ENCODE measurements at regions not wholly inside any gene's neighbourhood (a gene's known extent, or its start where the extent isn't known, plus 50 kb on each side); places are given as distances from the start of the nearest gene placed in this dataset.

DNA sequence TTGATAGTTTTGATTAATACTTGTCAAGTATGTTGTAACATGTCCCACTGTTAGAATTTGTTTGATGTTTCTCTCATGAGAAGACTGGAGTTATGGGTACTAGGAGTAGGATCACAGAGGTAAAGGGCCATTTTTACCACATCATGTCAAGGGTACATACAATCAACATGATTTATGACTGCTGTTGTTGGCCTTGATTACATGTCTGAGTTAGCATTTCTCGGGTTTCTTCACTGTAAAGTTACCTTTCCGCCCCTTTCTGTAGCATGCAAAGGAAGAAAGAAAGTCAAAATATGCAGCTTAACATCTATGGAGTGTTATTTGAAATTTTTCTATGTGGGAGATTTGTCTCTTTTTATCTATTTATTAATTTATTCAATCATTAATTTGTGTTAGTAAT lies 1456.4 kb downstream of the SUCLG1 start:
- TF ChIP-seq, protein P1, sequence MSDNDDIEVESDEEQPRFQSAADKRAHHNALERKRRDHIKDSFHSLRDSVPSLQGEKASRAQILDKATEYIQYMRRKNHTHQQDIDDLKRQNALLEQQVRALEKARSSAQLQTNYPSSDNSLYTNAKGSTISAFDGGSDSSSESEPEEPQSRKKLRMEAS (IDR thresholded peaks at IDR 0.05) = no peak
- TF ChIP-seq FOXM1 (IDR thresholded peaks at IDR 0.05; ENCODE audit: borderline replicate concordance, low read depth) (no peak), CEBPB (IDR thresholded peaks at IDR 0.05) (no peak), YY1 (IDR thresholded peaks at IDR 0.05; ENCODE audit: low read depth) (no peak), EGR1 (IDR thresholded peaks at IDR 0.05) (no peak), RAD21 (IDR thresholded peaks at IDR 0.05; ENCODE audit: low read depth) (no peak), TAF1 (IDR thresholded peaks at IDR 0.05; ENCODE audit: low read depth) (no peak), NFIC (IDR thresholded peaks at IDR 0.05) (no peak), ZBTB7A (IDR thresholded peaks at IDR 0.05; ENCODE audit: low read depth) (no peak), REST (IDR thresholded peaks at IDR 0.05; ENCODE audit: low read depth) (no peak)
- TF ChIP-seq, protein P2, sequence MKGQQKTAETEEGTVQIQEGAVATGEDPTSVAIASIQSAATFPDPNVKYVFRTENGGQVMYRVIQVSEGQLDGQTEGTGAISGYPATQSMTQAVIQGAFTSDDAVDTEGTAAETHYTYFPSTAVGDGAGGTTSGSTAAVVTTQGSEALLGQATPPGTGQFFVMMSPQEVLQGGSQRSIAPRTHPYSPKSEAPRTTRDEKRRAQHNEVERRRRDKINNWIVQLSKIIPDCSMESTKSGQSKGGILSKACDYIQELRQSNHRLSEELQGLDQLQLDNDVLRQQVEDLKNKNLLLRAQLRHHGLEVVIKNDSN (IDR thresholded peaks at IDR 0.05) = no peak

DNA sequence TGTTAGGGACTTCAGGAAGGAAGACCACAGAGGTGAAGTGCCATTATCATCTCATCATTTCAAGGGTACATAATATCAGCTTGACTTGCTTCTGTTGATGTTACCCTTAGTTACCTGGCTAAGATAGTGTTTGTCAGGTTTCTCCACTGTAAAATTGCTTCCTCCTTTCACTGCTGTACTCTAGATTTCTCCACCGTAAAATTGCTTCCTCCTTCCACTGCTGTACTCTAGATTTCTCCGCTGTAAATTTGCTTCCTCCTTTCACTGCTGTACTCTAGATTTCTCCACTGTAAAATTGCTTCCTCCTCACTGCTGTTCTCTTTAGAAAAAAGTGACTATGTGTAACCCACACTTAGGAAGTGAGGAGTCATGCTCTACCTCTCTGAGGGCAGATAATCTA lies 1460.3 kb downstream of the SUCLG1 start:
- TF ChIP-seq TCF12 (IDR thresholded peaks at IDR 0.05; ENCODE audit: low read depth) = no peak
- no peak for TF ChIP-seq FOXM1 (IDR thresholded peaks at IDR 0.05; ENCODE audit: borderline replicate concordance, low read depth)
- TF ChIP-seq ZBTB7A (IDR thresholded peaks at IDR 0.05; ENCODE audit: low read depth) = no peak

- TF ChIP-seq EP300 (IDR thresholded peaks at IDR 0.05; ENCODE audit: borderline replicate concordance) (no peak), TEAD4 (IDR thresholded peaks at IDR 0.05) (no peak)
These were observed 1462.9 kb downstream of the SUCLG1 start for GRCh38 chr2:82996217-82996616.

DNA sequence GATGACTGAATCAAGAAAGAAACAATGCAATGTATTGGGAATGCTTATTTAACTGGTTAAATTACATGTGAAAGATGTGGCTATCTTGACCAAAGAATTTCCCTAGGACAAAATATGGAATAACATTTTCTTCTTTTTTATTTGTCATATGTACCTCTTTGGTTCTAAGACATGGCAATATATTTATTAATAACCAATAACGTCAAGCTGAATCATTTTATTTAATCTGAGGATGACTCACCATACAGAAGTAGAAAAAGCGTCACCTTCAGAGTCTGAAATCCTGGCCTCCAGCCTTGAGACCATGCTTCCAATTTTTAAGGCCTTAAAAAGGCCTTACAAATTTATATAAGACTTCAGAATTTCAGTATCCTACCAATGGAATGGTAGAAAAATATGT lies 1464.9 kb downstream of the SUCLG1 start:
- TF ChIP-seq TEAD4 (IDR thresholded peaks at IDR 0.05) = no peak
- TF ChIP-seq CREB1 (IDR thresholded peaks at IDR 0.05; ENCODE audit: low read depth) = no peak
- TF ChIP-seq ZBTB7A (IDR thresholded peaks at IDR 0.05; ENCODE audit: low read depth) = no peak
- no peak for TF ChIP-seq EGR1 (IDR thresholded peaks at IDR 0.05)
- no peak for TF ChIP-seq YY1 (IDR thresholded peaks at IDR 0.05; ENCODE audit: low read depth)
- TF ChIP-seq EP300 (IDR thresholded peaks at IDR 0.05; ENCODE audit: borderline replicate concordance) = no peak
- TF ChIP-seq REST (IDR thresholded peaks at IDR 0.05; ENCODE audit: low read depth) = no peak
- no peak for TF ChIP-seq NFIC (IDR thresholded peaks at IDR 0.05)
- no peak for TF ChIP-seq TCF12 (IDR thresholded peaks at IDR 0.05; ENCODE audit: low read depth)
- TF ChIP-seq, protein P2 (IDR thresholded peaks at IDR 0.05) = no peak
- TF ChIP-seq FOXM1 (IDR thresholded peaks at IDR 0.05; ENCODE audit: borderline replicate concordance, low read depth) = no peak
- no peak for TF ChIP-seq RAD21 (IDR thresholded peaks at IDR 0.05; ENCODE audit: low read depth)
- TF ChIP-seq, protein P1 (IDR thresholded peaks at IDR 0.05) = no peak

GRCh38 chr2:82993609-82994008 lies 1465.5 kb downstream of the SUCLG1 start:
- no peak for TF ChIP-seq YY1 (IDR thresholded peaks at IDR 0.05; ENCODE audit: low read depth)
- TF ChIP-seq, protein P2 (IDR thresholded peaks at IDR 0.05) = no peak
- no peak for TF ChIP-seq EP300 (IDR thresholded peaks at IDR 0.05; ENCODE audit: borderline replicate concordance)
- no peak for TF ChIP-seq CREB1 (IDR thresholded peaks at IDR 0.05; ENCODE audit: low read depth)
- TF ChIP-seq NFIC (IDR thresholded peaks at IDR 0.05) = no peak
- no peak for TF ChIP-seq CEBPB (IDR thresholded peaks at IDR 0.05)
- no peak for TF ChIP-seq FOXM1 (IDR thresholded peaks at IDR 0.05; ENCODE audit: borderline replicate concordance, low read depth)
- no peak for TF ChIP-seq TCF12 (IDR thresholded peaks at IDR 0.05; ENCODE audit: low read depth)
- TF ChIP-seq, protein P1 (IDR thresholded peaks at IDR 0.05) = no peak
- no peak for TF ChIP-seq ZBTB7A (IDR thresholded peaks at IDR 0.05; ENCODE audit: low read depth)
- TF ChIP-seq EGR1 (IDR thresholded peaks at IDR 0.05) = no peak
- no peak for TF ChIP-seq REST (IDR thresholded peaks at IDR 0.05; ENCODE audit: low read depth)
- no peak for TF ChIP-seq RAD21 (IDR thresholded peaks at IDR 0.05; ENCODE audit: low read depth)
- TF ChIP-seq TAF1 (IDR thresholded peaks at IDR 0.05; ENCODE audit: low read depth) = no peak
- TF ChIP-seq TEAD4 (IDR thresholded peaks at IDR 0.05) = no peak
